Lung (tissue), 11 donors: ENCODE measurements at regions not wholly inside any gene's neighbourhood (a gene's known extent, or its start where the extent isn't known, plus 50 kb on each side); places are given as distances from the start of the nearest gene placed in this dataset.
"Not testable (repeated sequence)": the region's sequence is repeated elsewhere in the genome, so short reads cannot be mapped to it uniquely, and the experiment has no call there.

ENCODE experiments used
- ATAC-seq: fragments of 200-7000 bp; cut with Tn5 transposase; one replicate; pipeline ENCODE4 v1.9.1; 2020; ENCODE audit warnings: moderate number of reproducible peaks; ENCODE audit not compliant: insufficient read depth, low FRiP score
- DNase-seq, 3 donors: peaks; one replicate each; pipeline ENCODE4 v3.0.0-alpha.2; 2013 to 2017
- H3K27ac ChIP-seq, 2 donors: one replicate each; pipeline ENCODE4 v1.5.1; 2013; ENCODE audit warnings: mild to moderate bottlenecking in 2 of 2, moderate library complexity in 2 of 2, control low read depth in 1 of 2, inconsistent platforms in 1 of 2, low read depth in 1 of 2, low read length in 1 of 2
- H3K27me3 ChIP-seq, 3 donors: one replicate each; pipeline ENCODE4 v1.5.1; 2013; ENCODE audit warnings: low read length in 2 of 3; ENCODE audit not compliant: control insufficient read depth in 3 of 3, insufficient read depth in 3 of 3
- H3K36me3 ChIP-seq, 4 donors: one replicate each; pipeline ENCODE4 v1.5.1; 2013; ENCODE audit warnings: low read length in 4 of 4, mild to moderate bottlenecking in 1 of 4, moderate library complexity in 1 of 4; ENCODE audit not compliant: control insufficient read depth in 4 of 4, insufficient read depth in 4 of 4
- H3K4me1 ChIP-seq, 5 donors: one replicate each; pipeline ENCODE4 v1.5.1; 2013; ENCODE audit warnings: low read length in 5 of 5, mild to moderate bottlenecking in 2 of 5, moderate library complexity in 1 of 5; ENCODE audit not compliant: control insufficient read depth in 5 of 5, insufficient read depth in 5 of 5
- H3K4me3 ChIP-seq: one replicate; pipeline ENCODE4 v1.5.1; 2013; ENCODE audit warnings: mild to moderate bottlenecking, control low read depth, moderate library complexity
- H3K9ac ChIP-seq, 2 donors: one replicate each; pipeline ENCODE4 v1.5.1; 2013; ENCODE audit warnings: low read length in 2 of 2, control low read depth in 1 of 2; ENCODE audit not compliant: insufficient read depth in 1 of 2
- H3K9me3 ChIP-seq, 4 donors: one replicate each; pipeline ENCODE4 v1.5.1; 2013; ENCODE audit warnings: low read length in 3 of 4, mild to moderate bottlenecking in 1 of 4, moderate library complexity in 1 of 4; ENCODE audit not compliant: control insufficient read depth in 4 of 4, insufficient read depth in 3 of 4
- CTCF ChIP-seq: IDR thresholded peaks from 2 replicates; pipeline ENCODE4 v1.5.1; 2012; ENCODE audit warnings: mild to moderate bottlenecking; ENCODE audit errors: control extremely low read depth, extremely low read depth
- WGBS, 2 donors: extraction: QIAGEN DNeasy Blood & Tissue Kit; methylation state at CpG; one replicate each; pipeline ENCODE4 v1.1.7; 2013; 5-methylcytosine and 5-hydroxymethylcytosine counted together
- donor health status: control.
- donor health status: control.
- donor health status: Bipolar disorder and iron deficiency.
- donor health status: healthy.
- donor health status: DM: yes; HTN: yes; CAD: no.

- DNase-seq, result no peak
- Histone ChIP-seq H3K36me3 (no peaks in the 10 kb centered on the region), H3K27ac (no peak overlapping the region), H3K27me3 (no peaks in the 10 kb centered on the region), H3K4me1 (no peaks in the 10 kb centered on the region), H3K9ac (no peak overlapping the region), H3K9me3 (no peaks in the 10 kb centered on the region), H3K4me3 (no peak overlapping the region)
- ATAC-seq, result no peak
- no peak for TF ChIP-seq CTCF
- 51 to 67% methylated on average over 1 of the region's 1 CpG for WGBS, 2 donors
These were observed 744.9 kb upstream of the MGAT4C start for GRCh38 chr12:87001102-87001501.

GRCh38 chr12:86985298-86985697 is 729.1 kb upstream of the MGAT4C start:
- TF ChIP-seq CTCF, result no peak
- no peak overlapping the region for H3K4me3 ChIP-seq

GRCh38 chr12:86970595-86970994 is 714.4 kb upstream of the MGAT4C start:
- not testable (repeated sequence) for DNase-seq, H3K4me1 ChIP-seq, H3K9ac ChIP-seq, ATAC-seq, H3K4me3 ChIP-seq, H3K9me3 ChIP-seq, H3K36me3 ChIP-seq, H3K27me3 ChIP-seq, H3K27ac ChIP-seq
- WGBS, 2 donors, result 86 to 88% methylated on average over 7 of the region's 7 CpGs

More at GRCh38 chr12:86985298-86985697, 729.1 kb upstream of the MGAT4C start:
- H3K4me1 ChIP-seq, result no peaks in the 10 kb centered on the region
- H3K9ac ChIP-seq, result no peak overlapping the region
- no peaks in the 10 kb centered on the region for H3K36me3 ChIP-seq
- no peaks in the 10 kb centered on the region for H3K27me3 ChIP-seq
- ATAC-seq (no peak), DNase-seq (no peak)
- H3K9me3 ChIP-seq, result no peaks in the 10 kb centered on the region
- H3K27ac ChIP-seq, result no peak overlapping the region
- WGBS, 2 donors, result 93 to 94% methylated on average over 4 of the region's 4 CpGs

GRCh38 chr12:86959766-86960458 is 703.7 kb upstream of the MGAT4C start:
- Histone ChIP-seq H3K27me3 (no peaks in the 10 kb centered on the region), H3K4me3 (no peak overlapping the region), H3K27ac (no peak overlapping the region), H3K9ac (no peak overlapping the region), H3K9me3 (peaks cover 0 to 2% (median 0%) of the 10 kb centered on the region in 4 donors), H3K36me3 (no peaks in the 10 kb centered on the region), H3K4me1 (no peaks in the 10 kb centered on the region)
- WGBS, 2 donors, result 75 to 76% methylated on average over 5 of the region's 5 CpGs
- no peak for TF ChIP-seq CTCF
- DNase-seq (no peak), ATAC-seq (no peak)
